ENCODE measurements at regions not wholly inside any gene's neighbourhood (a gene's known extent, or its start where the extent isn't known, plus 50 kb on each side); places are given as distances from the start of the nearest gene placed in this dataset.

- no peak for DNase-seq (ENCODE audit: low spot score)
- TF ChIP-seq CTCF (IDR thresholded peaks at IDR 0.05): no peak
- ATAC-seq (ENCODE audit: low FRiP score): no peak
Observed at GRCh38 chr11:70675697-70676374, 277.5 kb downstream of the CTTN start.

DNA sequence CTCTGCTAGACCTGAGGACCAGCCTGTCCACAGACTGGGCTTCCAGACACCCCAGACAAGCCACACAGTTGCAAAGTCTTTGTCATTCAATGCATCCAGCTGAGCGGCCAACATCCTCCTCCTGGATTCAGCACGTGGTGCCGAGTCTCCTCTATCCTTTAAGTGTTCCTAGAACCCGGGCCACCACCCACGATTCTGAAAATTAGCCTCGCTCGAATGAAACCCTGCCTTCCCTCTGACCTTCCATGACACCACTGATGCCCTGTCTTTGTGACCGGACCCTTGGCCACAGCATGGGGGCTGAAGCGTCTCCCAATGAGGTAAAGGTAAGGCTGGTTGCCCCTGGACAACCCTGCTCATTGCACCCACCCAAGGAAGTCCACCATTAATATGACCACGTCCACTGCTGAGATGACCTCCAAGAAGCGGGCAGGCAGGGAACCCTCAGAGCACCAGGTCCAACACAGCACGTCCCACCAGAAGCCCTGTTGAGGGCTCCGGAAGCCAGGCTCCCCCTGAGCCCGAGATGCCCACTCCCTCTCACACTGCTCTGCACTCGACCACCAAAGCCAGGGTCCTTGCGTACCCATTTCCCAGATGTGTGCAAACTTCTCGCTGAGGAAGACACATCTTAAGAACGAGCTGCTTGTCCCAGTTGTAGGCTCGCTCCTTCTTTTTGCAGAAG is 279.0 kb downstream of the CTTN start:
- ATAC-seq (ENCODE audit: low FRiP score) (no peak), DNase-seq (ENCODE audit: low spot score) (no peak)
- TF ChIP-seq CTCF (IDR thresholded peaks at IDR 0.05): no peak

- ATAC-seq (ENCODE audit: low FRiP score) (no peak), DNase-seq (ENCODE audit: low spot score) (no peak)
- no peak for TF ChIP-seq CTCF (IDR thresholded peaks at IDR 0.05)
Observed at GRCh38 chr11:70678931-70679900, 280.9 kb downstream of the CTTN start.

GRCh38 chr11:70680781-70681281 is 282.5 kb downstream of the CTTN start:
- TF ChIP-seq CTCF (IDR thresholded peaks at IDR 0.05): no peak
- DNase-seq (ENCODE audit: low spot score) (no peak), ATAC-seq (ENCODE audit: low FRiP score) (no peak)

DNA sequence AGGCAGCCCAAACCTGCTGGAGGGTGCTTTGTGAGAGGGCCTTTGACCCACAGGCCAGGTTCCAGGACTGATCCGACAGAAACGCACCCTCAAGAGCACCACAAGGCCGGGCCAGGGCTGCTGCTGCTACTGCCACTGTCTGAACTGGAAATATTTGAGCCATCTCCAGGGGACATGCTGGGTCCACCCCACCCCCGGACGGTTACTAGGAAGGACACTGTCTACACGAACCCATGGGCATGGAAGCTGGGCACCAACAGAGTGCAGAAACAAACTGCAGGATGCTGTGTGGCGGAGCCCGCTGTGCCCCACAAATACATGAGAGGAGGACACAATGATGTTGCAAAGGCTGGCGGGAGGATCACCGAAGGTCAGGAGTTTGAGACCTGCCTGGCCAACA is 283.7 kb downstream of the CTTN start:
- no peak for TF ChIP-seq CTCF (IDR thresholded peaks at IDR 0.05)
- ATAC-seq (ENCODE audit: low FRiP score): no peak
- DNase-seq (ENCODE audit: low spot score): no peak

- no peak for TF ChIP-seq CTCF (IDR thresholded peaks at IDR 0.05)
Observed at GRCh38 chr11:70682760-70683159, 284.4 kb downstream of the CTTN start.

More at GRCh38 chr11:70682760-70683159, 284.4 kb downstream of the CTTN start:
- no peak for DNase-seq (ENCODE audit: low spot score)
- no peak for ATAC-seq (ENCODE audit: low FRiP score)

Data from omental fat pad (tissue), 3 donors.